ENCODE measurements at regions not wholly inside any gene's neighbourhood (a gene's known extent, or its start where the extent isn't known, plus 50 kb on each side); places are given as distances from the start of the nearest gene placed in this dataset.

DNA sequence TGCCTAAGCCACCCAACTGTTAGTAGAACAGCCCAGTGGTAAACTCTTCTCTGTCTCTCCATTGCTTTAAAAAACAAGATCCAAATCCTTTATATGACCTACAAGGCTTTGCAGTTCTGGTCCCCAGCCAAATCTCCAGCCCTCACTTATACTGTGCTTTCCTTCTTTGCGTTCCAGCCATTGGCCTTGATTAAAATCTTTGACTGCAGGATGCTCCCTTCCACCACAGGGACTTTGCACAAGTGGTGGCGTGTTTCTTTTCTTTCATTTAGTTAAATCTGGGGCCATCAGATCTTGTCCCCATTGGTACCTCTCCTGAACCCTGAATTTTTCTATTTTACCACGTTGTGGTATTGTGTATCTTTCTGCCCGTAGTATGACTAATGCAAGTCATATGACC lies 183.7 kb downstream of the VRK1 start:
- DNase-seq (ENCODE audit: low read depth): no peak

- DNase-seq (ENCODE audit: low read depth): no peak
These were observed 189.3 kb downstream of the VRK1 start for GRCh38 chr14:96986256-96987085.

DNA sequence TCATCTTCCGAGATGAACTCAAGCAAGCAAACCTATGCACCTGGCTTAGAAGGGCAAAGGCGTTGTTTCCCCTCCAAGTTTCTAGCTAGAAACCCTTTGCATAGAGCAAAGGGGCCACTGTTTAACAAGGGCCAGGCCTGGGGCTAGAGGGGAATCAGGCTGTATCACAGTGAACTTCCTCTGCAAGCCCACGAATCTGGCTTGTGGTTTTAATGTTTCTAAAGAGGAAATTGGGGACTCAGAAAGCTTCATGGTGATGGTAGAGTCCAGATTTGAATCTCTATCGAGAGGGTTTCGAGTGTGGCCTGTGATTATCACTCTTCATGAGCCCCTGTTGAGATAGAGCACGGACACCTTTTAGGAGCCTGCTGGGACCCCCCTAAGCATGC lies 189.9 kb downstream of the VRK1 start:
- DNase-seq (ENCODE audit: low read depth): no peak

GRCh38 chr14:96987771-96988170 lies 190.6 kb downstream of the VRK1 start:
- no peak for DNase-seq (ENCODE audit: low read depth)

- no peak for DNase-seq (ENCODE audit: low read depth)
These were observed 192.1 kb downstream of the VRK1 start for GRCh38 chr14:96989306-96989705.

- DNase-seq (ENCODE audit: low read depth): no peak
These were observed 194.0 kb downstream of the VRK1 start for GRCh38 chr14:96991226-96991625.

- no peak for DNase-seq (ENCODE audit: low read depth)
These were observed 197.8 kb downstream of the VRK1 start for GRCh38 chr14:96994999-96995398.

- no peak for DNase-seq (ENCODE audit: low read depth)
These were observed 200.1 kb downstream of the VRK1 start for GRCh38 chr14:96997269-96997668.

DNA sequence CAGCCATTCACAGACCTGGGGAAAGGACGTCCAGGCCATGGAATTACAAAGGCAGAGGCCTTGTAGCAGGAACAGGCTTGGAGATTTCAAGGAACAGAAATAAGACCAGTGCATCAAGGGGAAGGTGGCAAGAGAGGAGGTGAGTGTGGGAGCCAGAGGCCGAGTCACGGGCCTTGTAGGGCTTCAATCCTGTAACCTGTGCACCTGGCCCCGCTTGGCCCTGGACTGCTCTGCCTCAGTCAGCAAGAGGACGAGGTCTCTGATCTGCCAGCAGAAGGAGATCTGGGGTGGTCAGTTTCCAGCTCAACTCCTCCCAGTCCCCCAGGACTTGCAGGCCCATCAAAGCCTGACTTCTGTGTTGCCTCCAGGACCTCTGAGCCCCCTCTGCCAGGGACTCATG lies 200.8 kb downstream of the VRK1 start:
- no peak for DNase-seq (ENCODE audit: low read depth)

DNA sequence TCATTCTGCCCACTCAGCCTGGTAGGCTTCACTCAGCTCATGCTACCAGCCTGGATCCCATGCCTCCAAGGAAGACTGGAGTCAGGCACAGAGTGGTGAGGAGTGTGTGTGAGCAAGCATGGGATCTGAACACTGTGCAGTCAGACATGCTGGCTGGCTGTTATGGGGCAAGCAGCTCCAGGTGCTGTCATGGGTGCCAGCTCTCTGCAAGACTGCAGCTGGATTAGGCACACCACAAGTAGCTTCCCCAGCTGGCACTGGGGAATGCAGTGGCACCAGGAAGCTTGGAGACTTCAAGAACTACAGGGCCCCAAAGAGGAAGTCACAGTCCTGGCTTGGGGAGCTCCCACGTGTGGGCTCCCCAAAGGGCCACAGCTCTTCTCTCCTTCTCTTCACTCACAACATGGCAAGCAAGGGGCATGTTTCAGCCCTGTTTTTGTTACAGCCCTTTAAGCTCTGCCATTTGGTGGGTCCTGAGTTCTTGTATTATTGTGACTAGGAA lies 202.5 kb downstream of the VRK1 start:
- DNase-seq (ENCODE audit: low read depth): no peak

GRCh38 chr14:97002454-97002853 lies 205.3 kb downstream of the VRK1 start:
- no peak for DNase-seq (ENCODE audit: low read depth)

DNA sequence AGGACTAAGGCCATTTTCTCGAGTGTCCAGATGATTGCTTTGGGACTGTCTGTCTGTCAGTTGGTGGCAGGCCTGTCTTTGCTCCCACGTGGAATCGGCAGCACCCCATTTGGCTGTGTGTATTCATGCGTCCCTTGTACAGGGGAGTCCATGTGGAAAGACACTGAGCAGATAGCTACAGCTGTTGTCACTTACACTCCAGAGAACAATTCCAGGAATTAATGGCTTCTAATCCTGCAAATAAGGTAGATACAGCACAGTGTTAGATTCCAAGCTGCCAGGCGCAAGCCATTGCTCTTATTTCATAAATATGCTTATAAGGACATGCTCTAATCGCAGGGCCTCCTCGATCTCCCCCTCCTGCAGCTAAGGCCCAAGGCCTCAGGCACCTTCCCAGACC lies 208.8 kb downstream of the VRK1 start:
- no peak for DNase-seq (ENCODE audit: low read depth)

- DNase-seq (ENCODE audit: low read depth): no peak
These were observed 213.4 kb downstream of the VRK1 start for GRCh38 chr14:97010491-97011160.

DNA sequence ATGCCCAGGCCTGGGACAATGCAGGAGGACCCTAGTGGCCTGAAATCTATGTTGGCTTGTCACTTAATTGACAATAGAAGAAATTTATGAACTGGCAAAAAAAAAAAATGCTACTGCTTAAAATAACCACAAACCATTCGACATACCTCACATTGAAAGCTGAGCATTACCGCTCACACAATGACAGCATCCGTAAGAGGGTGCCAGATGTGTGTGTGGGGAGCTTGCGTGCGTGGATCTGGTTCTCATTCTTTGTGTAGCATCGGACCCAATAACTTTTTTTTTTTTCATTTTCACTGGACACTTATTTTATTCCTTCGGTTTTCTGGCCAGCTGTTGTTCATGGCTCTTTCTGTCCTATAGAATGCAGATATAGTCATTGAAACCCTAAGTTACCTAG lies 216.7 kb downstream of the VRK1 start:
- no peak for DNase-seq (ENCODE audit: low read depth)

- no peak for DNase-seq (ENCODE audit: low read depth)
These were observed 223.8 kb downstream of the VRK1 start for GRCh38 chr14:97021001-97021400.

GRCh38 chr14:97021571-97022168 lies 224.5 kb downstream of the VRK1 start:
- DNase-seq (ENCODE audit: low read depth): no peak

- no peak for DNase-seq (ENCODE audit: low read depth)
These were observed 225.6 kb downstream of the VRK1 start for GRCh38 chr14:97022741-97023140.

DNA sequence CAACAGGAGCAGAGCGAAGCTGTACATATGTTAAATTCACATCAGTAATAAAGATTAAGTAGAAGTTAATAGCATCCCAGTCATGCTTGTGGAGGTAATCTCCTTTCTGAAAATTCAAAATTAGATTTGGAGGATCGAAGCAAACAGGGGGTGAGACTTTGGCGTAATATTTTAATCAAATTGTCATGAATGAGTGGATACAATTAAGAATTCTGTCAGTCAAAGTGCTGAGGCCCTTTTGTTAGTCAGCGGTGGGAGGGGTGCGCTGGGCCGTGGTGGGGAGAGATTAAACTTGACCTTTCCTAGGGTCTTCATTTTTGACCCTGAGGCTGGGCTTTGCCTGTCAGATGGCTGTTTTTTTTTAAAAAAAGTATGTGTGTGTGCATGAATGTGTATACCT lies 226.7 kb downstream of the VRK1 start:
- no peak for DNase-seq (ENCODE audit: low read depth)

DNA sequence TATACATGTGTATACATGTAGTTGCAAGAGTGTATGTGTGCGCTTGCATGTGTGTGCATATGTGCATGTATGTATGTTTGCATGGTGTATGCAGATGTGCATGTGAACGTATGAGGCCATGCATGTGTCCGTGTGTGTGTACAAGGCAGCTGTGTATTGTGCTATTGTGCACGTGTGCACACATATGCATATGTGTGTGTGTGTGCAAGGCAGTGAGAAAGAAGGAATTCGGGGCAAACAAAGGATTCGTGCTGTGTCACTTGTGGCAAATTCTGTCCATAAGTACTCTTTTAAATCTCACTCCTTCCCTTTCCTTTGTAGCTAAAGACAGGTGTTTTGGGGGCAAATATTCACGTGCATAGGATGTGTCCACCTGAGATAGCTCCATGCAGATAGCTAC lies 227.1 kb downstream of the VRK1 start:
- DNase-seq (ENCODE audit: low read depth): no peak

GRCh38 chr14:97025722-97026121 lies 228.5 kb downstream of the VRK1 start:
- no peak for DNase-seq (ENCODE audit: low read depth)

- DNase-seq (ENCODE audit: low read depth): no peak
These were observed 230.2 kb downstream of the VRK1 start for GRCh38 chr14:97027256-97027999.

- DNase-seq (ENCODE audit: low read depth): no peak
These were observed 231.2 kb downstream of the VRK1 start for GRCh38 chr14:97028382-97028781.

Measured in stimulated activated CD8-positive, alpha-beta memory T cell treated with anti-CD3 and anti-CD28 coated beads, Interleukin-4, amount 100 ng/mL, for 24 hours (primary cell).